SIG-M5 treated with dmso at 0.1 percent for 504 hours (cell line): ENCODE measurements at regions not wholly inside any gene's neighbourhood (a gene's known extent, or its start where the extent isn't known, plus 50 kb on each side); places are given as distances from the start of the nearest gene placed in this dataset.
A peak's percentile ranks its signal among the peaks of the same experiment; 100 is the strongest.

Source experiments
- DNase-seq: peaks from one replicate; lab custom pipeline; 2025; ENCODE audit not compliant: unreplicated experiment; lab: John Stamatoyannopoulos, UW

- DNase-seq = no peak
These were observed 90.5 kb upstream of the TOMM7 start for GRCh38 chr7:22913158-22913557.

DNA sequence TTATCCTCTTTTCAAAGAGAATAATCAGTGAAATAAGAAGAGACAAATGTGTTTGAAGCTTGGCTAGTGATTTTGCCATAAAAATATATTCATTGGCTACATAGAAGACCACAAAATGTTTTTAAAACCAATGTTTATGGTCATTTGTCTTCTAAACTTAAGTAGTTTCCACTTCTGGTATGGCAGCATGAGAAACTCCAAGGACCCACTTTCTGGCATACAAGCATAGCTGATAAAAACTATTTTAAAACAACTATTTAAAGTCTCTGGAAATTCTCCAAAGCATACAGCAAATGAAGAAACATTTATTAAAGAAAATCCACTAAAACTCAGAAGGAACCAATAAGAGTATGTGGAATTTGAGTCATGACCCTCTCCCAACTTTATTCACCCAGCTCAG, 89.2 kb upstream of the TOMM7 start:
- no peak for DNase-seq

- DNase-seq = no peak
These were observed 87.3 kb upstream of the TOMM7 start for GRCh38 chr7:22909917-22910316.

GRCh38 chr7:22907805-22908204, 85.2 kb upstream of the TOMM7 start:
- DNase-seq = no peak

- no peak for DNase-seq
These were observed 78.1 kb upstream of the TOMM7 start for GRCh38 chr7:22900784-22901183.

DNA sequence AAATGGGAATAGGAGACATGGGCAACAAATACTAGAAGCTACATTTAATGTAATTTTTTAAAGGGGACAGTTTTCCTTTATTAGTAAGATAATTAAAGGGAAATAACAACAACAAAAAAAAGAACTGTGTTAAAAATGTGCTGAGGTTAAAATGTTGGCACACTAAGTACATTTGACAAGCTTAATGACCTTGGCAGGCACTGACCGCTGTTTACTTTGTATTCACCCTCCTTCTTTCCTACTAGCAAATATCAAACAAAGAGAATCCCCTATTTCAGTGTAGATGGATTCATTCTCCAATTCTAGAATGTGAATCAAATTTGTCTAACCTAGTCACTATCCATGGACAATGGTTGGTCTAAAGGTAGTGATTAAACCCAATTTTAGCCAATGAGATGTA, 77.5 kb upstream of the TOMM7 start:
- DNase-seq = no peak

DNA sequence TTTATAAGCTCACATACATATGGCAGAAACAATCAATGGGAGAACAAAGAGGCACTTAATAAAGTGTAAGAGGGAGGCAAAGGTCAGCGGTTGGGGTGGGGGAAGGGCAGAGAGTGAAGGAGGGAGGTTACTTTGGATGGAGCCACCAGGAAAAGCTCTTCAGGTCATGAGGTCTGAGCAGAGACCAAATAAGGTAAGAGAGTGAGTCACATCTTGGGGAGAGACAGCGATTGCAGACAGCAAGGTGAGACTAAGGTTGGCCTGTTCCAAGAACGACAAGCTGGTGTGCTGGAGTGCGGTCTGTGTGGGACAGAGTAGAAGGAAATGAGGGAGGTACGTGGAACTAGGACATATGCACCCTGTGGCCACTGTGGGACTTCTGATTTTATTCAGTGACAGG, 74.3 kb upstream of the TOMM7 start:
- DNase-seq = no peak

DNA sequence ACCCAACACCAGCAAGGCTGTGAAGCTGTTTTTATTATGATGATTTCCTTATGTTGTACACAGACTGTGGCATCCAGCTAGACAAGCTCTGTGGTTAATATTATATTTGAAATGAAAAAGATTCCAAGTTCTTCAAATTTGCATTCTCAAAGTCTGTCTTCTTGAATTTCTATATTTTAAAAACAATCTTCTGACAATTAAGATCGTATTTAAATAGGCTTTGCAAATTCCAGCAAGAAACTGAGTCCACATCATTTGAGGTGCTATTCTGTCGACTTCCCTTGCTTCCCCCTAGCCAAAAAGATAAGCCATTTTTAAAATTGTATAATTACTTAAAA, 73.1 kb upstream of the TOMM7 start:
- no peak for DNase-seq

- no peak for DNase-seq
These were observed 72.6 kb upstream of the TOMM7 start for GRCh38 chr7:22895140-22895827.

DNA sequence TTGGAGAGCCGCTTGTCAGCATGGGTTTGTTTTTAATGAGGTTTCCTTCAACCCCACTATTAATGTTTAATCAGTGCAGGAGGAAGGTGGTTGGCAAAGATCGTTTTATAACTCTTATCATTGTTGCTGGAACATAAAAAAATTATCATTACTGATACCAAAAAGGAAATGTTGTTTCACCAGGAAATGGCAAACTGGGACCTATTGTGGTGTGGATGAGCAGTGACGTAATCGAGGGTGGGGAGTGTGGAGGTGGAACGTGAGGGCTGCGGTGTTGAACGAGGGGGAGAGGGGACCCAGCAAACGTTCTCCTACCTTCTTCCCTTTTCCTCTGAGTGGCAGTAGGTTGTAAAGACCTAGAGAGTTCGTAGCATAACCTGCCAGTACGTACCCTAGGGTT, 71.9 kb upstream of the TOMM7 start:
- peak; percentile 26 for DNase-seq

DNA sequence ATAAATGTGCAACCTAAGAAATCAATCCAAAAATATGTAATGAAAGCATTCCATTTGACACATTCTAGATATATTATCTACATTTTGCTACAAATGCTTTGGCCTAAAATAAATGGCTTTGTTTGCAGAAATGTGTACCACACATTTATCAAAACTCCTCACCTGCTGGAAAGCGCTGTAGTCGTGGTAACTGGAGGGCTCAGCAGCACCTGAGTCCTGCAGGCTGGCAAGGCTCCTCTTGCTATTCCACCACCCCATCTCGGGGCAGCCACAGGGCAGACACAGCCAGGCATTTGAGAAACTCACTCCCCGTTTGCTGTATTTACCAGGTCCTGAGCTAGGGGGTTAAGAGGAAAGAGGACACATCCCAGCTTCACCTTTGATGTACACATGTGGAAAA, 68.1 kb upstream of the TOMM7 start:
- no peak for DNase-seq

DNA sequence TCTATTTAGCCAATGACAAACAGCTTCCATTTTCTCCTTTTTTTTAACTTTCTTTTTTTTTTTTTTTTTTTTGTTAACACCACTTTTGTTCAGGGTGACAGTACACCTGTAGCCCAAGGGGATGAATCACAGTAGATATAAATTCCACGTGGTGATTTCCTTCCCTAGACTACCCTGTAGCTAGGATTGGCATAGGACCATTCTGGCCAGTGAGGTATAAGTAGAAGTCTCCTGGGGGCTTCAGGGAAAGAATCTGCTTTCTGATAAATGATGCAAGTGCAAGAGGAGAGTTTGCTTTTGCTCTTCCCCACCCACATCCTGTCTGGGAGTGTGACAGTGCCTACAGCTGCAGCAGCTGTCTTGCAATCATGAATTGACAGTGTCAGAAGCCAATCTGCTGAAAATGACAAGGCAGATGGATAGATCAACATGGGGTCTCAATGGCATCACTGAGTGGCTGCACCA, 63.2 kb upstream of the TOMM7 start:
- peak; percentile 67 for DNase-seq

DNA sequence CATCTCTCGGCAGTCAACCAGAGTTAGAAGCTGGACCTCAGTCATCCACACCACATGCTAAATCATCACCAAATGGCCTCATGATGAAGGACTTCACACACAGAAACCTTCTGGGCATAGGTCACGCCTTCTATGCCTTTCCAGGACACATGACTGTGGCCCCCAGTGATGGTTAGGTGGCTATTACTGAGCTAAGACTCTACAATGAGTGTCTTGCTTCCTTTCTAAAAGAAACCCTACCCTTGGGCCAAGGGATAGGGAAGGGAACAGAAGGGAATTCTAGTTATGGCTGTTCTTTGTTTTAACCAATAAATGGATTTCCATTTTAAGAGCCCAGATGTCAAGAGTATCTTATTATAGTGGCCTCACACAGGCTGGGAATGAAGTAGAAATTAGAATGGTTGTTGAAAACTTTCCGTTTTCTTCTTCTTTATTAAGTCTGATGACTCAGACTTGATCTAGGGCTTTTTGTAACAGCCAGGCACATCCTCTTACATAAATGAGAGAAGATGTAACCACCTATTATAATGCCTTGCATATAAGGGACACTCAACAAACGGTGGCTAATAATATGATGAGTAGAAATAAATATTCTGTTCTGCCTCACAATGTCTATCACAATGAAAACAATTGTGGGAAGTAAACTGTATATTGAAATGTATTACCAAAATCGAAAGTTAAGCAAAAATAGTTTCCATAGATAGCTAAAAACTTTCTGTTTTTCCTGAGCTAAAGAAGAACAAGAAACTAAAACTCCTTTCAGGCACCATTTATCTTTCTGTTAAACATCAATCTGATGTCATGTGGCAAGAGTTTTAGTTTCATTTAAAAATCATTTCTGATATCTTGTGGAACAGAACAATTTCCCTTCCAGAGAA, 62.5 kb upstream of the TOMM7 start:
- DNase-seq = peak; percentile 57

- DNase-seq = no peak
These were observed 59.5 kb upstream of the TOMM7 start for GRCh38 chr7:22882106-22882505.

DNA sequence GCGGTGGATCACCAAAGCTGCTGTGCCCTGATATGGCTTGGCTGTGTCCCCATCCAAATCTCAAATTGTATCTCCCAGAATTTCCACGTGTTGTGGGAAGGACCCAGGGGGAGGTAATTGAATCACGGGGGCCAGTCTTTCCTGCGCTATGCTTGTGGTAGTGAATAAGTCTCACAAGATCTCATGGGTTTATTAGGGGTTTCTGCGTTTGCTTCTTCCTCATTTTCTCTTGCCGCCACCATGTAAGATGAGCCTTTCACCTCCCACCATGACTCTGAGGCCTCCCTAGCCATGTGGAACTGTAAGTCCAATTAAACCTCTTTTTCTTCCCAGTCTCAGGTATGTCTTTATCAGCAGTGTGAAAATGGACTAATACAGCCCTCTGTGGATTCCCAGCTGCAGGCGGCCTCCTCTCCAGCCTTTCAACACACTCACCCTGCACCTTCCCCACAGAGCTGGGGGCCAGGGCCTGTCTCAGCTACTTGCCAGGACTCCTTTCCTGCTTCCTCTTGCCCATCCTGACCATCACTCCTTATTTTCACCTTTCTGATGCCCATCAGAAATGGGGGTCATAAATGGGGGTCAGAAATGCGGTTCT, 57.2 kb upstream of the TOMM7 start:
- no peak for DNase-seq

DNA sequence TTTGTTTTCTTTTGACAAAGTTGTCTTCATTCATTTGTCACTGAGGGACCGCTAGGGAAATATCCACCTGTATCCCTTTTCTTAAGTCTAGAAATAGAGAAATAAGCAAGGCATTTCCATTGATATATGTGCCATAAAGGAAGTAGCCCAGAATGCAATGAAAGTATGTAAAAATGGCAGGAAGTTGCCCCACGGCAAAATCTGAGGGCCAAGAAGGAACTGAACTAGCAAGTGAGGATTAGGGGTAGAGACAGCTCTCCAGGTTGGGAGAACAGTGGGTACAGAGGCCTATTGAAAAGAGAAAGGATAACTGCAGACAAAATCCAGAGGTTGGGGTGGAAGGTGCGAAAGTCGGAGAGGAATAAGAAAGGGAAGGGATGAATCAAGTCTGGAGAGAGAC, 56.6 kb upstream of the TOMM7 start:
- DNase-seq = no peak

DNA sequence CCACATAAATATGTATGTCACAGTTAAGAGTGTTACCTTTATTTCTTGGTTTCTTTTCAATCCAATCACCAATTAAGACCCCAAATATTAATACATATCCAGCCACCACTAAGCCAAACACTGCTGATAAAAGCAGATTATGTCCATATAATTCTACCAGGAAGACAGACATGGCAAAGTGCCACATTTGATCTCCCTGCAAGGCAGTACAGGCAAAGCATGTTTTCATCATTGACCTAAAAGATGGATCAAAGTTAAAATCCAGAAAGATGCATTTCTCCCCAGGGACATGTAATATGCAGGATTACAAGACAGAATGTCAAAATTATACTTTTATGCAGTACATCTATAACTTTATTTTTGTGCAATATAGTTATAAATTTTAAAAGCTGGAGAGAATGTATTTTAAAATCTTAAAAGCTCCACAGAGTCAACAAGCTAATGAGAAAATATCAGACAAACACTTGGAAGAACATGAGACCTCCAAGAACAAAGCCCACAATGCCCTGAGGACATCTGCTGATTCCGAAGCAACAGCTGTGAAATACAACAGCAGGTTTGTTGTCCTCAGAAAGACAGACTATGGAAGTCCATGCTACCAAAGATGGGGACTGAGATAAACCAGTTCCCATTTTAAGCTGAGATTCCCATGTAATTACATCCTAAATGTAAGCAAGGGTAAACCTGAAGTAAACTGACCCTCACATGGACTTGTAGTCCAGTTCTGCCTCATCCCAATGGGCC, 54.5 kb upstream of the TOMM7 start:
- no peak for DNase-seq

GRCh38 chr7:22875470-22875869, 52.8 kb upstream of the TOMM7 start:
- DNase-seq = no peak

DNA sequence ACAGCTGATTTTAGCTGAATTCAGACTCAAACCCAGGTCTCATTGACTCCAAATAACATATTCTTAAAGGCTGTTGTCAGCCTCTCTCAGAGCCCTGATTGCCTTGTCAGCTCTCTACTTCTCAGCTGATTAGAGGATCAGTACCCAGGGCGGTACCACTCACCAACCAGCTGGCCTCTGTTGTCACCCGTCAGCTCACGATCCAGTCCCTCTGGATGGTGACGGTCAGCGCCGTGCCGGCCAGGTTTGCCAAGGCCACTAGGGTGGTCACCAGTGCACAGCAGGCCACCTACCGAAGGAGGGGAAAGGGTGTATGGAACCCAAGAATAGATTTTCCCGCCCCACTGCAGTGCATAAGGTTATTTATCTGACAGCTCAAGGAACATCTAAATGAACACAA, 52.3 kb upstream of the TOMM7 start:
- no peak for DNase-seq
